ENCODE measurements at regions not wholly inside any gene's neighbourhood (a gene's known extent, or its start where the extent isn't known, plus 50 kb on each side); places are given as distances from the start of the nearest gene placed in this dataset.

- TF ChIP-seq CTCF (IDR thresholded peaks at IDR 0.05) (no peak), POLR2A (IDR thresholded peaks at IDR 0.05) (no peak)
Observed at GRCh38 chrX:109252789-109253188, 229.1 kb downstream of the GUCY2F start.

All from thyroid gland (tissue), 4 donors.